ENCODE measurements at regions not wholly inside any gene's neighbourhood (a gene's known extent, or its start where the extent isn't known, plus 50 kb on each side); places are given as distances from the start of the nearest gene placed in this dataset.

DNA sequence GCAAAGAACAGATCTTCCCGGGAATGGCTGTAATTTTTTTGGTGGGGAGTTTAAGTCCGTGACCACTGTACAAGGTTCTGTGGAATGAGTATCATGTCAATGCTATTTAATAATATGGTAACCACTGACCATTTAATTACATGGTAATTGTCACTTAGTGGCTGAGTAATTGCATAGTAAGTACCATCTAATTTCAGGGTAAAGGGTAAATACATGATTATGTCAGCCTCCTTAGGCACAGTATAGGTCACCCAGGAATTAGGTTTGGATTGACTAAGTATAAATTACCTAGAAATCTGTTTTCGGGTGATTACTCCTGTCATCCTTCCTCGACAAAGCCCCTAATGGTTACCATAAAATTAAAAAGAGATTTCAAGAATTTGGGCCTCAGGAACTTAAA lies 120.1 kb upstream of the AGBL1 start:
- TF ChIP-seq, protein P1, sequence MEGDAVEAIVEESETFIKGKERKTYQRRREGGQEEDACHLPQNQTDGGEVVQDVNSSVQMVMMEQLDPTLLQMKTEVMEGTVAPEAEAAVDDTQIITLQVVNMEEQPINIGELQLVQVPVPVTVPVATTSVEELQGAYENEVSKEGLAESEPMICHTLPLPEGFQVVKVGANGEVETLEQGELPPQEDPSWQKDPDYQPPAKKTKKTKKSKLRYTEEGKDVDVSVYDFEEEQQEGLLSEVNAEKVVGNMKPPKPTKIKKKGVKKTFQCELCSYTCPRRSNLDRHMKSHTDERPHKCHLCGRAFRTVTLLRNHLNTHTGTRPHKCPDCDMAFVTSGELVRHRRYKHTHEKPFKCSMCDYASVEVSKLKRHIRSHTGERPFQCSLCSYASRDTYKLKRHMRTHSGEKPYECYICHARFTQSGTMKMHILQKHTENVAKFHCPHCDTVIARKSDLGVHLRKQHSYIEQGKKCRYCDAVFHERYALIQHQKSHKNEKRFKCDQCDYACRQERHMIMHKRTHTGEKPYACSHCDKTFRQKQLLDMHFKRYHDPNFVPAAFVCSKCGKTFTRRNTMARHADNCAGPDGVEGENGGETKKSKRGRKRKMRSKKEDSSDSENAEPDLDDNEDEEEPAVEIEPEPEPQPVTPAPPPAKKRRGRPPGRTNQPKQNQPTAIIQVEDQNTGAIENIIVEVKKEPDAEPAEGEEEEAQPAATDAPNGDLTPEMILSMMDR (IDR thresholded peaks at IDR 0.05; ENCODE audit: low read depth, low read length): no peak
- no peak for DNase-seq (ENCODE audit: low read depth in 2 of 2)
- H3K4me3 ChIP-seq (replicated peaks in 1 of 2; ENCODE audit: low read depth in 2 of 2, low read length in 2 of 2): no peak overlapping the region

DNA sequence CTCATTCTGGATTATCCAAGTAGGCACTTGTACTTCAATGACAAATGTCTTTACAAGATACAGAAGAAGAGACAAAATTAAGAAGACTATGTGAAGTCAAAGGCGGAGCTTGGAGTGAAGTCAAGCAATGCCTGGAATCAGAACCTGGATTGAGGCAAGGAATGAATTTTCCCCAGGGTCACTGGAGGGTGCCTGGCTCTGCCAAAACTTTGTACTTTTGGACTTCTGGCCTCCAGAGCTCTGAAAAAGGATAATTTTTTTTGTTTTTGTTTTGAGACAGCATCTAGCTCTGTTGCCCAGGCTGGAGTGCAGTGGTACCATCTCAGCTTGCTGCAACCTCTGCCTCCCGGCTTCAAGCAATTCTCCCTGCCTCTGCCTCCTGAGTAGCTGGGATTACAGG lies 119.3 kb upstream of the AGBL1 start:
- TF ChIP-seq, protein P1 (IDR thresholded peaks at IDR 0.05; ENCODE audit: low read depth, low read length): no peak
- DNase-seq (ENCODE audit: low read depth in 2 of 2): no peak
- H3K4me3 ChIP-seq (replicated peaks in 1 of 2; ENCODE audit: low read depth in 2 of 2, low read length in 2 of 2): no peak overlapping the region

DNA sequence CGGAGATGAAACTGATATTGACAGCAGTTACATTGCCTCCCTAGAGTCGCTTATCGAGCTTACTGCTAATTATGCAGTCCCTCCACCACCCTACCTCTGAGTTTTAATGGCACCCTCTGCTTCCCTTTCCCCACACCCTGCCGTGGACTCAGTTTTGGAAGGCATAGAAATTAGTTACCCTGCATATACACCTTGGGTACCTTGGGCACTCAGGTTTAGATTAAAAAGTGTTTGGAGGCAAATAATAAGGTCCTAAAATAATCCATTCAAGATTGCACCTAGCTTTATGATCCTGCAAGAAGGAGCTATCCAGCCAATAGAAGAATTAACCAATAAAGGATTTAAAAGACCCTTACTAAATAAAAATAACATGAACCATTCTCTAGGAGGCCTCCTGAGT lies 117.8 kb upstream of the AGBL1 start:
- TF ChIP-seq, protein P1 (IDR thresholded peaks at IDR 0.05; ENCODE audit: low read depth, low read length): no peak
- H3K4me3 ChIP-seq (replicated peaks in 1 of 2; ENCODE audit: low read depth in 2 of 2, low read length in 2 of 2): no peak overlapping the region
- DNase-seq (ENCODE audit: low read depth in 2 of 2): no peak

DNA sequence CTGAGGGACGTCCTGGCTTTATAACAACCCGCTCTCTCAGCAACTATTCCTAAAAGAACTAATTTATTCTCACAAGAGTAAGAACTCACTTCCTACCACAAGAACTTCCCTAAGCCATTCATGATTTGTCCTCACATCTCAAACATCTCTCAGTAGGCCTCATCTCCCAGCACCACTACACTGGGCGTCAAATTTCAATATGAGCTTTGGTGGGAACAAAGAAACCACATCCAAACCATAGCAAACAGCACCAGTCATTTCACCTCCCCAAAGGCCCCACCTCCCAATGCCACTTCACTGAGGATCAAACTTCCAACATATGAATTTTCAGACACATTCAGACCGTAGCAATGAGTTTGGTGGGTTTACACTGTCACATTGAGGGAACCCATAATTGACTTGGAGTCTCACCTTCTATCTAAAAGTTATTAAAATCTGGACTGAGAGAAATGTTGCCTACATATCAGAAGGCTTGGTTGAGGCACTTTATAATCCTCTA lies 116.4 kb upstream of the AGBL1 start:
- no peak for DNase-seq (ENCODE audit: low read depth in 2 of 2)
- H3K4me3 ChIP-seq (replicated peaks in 1 of 2; ENCODE audit: low read depth in 2 of 2, low read length in 2 of 2): no peak overlapping the region
- TF ChIP-seq, protein P1 (IDR thresholded peaks at IDR 0.05; ENCODE audit: low read depth, low read length): no peak

DNA sequence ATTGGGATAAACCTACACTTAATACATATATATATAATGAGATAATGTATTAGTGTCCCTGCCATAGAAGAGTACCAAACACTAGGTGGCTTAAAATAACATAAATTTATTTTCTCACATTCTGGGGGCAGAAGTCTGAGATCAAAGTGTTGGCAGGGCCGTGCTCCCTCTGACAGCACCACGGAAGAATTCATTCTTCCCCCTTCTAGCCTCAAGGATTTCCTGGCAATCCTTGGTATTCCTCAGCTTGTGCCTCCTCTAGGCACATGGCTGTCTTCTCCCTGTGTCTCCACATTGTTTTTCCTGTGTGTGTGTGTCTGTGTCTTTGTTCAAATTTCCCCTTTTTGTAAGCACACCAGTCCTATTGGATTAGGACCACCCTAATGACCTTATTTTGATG lies 115.2 kb upstream of the AGBL1 start:
- no peak overlapping the region for H3K4me3 ChIP-seq (replicated peaks in 1 of 2; ENCODE audit: low read depth in 2 of 2, low read length in 2 of 2)
- no peak for DNase-seq (ENCODE audit: low read depth in 2 of 2)
- TF ChIP-seq, protein P1 (IDR thresholded peaks at IDR 0.05; ENCODE audit: low read depth, low read length): no peak

DNA sequence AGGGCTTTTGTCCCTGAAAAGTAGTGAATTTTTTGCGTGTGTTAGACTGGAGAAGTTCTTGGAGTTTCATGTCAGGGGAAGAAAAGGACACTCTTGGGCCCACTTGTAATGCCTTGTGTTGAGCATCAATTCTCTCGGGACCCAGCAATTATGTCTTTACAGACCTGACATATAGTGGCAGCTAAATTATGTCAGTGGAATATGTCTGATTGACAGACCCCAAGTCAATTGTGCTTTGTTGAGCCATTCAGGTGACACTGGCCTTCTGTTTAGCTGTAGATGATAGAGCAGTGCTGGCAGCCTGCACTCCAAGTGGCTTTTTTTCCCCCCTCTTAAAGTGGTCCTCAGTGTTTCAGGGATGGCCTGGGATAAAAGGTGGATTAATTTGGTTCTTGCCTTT lies 112.1 kb upstream of the AGBL1 start:
- no peak for DNase-seq (ENCODE audit: low read depth in 2 of 2)
- TF ChIP-seq, protein P1 (IDR thresholded peaks at IDR 0.05; ENCODE audit: low read depth, low read length): no peak
- no peak overlapping the region for H3K4me3 ChIP-seq (replicated peaks in 1 of 2; ENCODE audit: low read depth in 2 of 2, low read length in 2 of 2)
